ENCODE measurements at regions not wholly inside any gene's neighbourhood (a gene's known extent, or its start where the extent isn't known, plus 50 kb on each side); places are given as distances from the start of the nearest gene placed in this dataset.

DNA sequence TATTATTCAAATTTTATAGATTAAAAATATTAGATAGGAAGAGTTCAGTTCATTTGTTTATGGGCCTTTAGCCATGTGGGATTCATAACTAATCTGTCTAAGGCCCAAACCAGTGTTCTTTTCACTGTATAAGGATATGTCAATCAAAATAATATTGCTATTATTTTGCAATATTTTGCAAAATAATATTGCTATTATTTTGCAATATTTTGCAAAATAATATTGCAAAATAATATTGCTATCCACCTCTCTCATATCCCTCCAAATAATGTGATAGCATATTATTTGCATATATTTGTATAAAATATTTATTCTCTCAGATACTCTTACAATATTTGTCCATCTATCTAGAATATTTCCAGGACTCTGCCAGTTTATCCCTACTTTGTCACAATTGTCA lies 595.3 kb upstream of the PTCHD4 start:
- H3K9me3 ChIP-seq (ENCODE audit: insufficient read depth, low read depth), result 0 out of 2 replicates have a peak, but pooled peaks cover 2% of the 10 kb centered on the region
- no peak for TF ChIP-seq EZH2 (IDR thresholded peaks at IDR 0.05; ENCODE audit: low read depth)
- TF ChIP-seq, protein P1, sequence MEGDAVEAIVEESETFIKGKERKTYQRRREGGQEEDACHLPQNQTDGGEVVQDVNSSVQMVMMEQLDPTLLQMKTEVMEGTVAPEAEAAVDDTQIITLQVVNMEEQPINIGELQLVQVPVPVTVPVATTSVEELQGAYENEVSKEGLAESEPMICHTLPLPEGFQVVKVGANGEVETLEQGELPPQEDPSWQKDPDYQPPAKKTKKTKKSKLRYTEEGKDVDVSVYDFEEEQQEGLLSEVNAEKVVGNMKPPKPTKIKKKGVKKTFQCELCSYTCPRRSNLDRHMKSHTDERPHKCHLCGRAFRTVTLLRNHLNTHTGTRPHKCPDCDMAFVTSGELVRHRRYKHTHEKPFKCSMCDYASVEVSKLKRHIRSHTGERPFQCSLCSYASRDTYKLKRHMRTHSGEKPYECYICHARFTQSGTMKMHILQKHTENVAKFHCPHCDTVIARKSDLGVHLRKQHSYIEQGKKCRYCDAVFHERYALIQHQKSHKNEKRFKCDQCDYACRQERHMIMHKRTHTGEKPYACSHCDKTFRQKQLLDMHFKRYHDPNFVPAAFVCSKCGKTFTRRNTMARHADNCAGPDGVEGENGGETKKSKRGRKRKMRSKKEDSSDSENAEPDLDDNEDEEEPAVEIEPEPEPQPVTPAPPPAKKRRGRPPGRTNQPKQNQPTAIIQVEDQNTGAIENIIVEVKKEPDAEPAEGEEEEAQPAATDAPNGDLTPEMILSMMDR (conservative IDR thresholded peaks at IDR 0.05), result no peak
- no peaks in the 10 kb centered on the region for H3K27me3 ChIP-seq (ENCODE audit: insufficient read depth, low read depth)
- H3K36me3 ChIP-seq (ENCODE audit: low read depth), result no peaks in the 10 kb centered on the region
- BruUV-seq (replicated peaks), result no TSS peak
- ChIA-PET CTCF (no interaction called here), POLR2A (ENCODE audit: unreplicated experiment) (no interaction called here)
- intact Hi-C loops (cut with micrococcal nuclease; ENCODE audit: unreplicated experiment), result no loop called here
- H2AFZ ChIP-seq, result no peak overlapping the region
- no peaks in the 10 kb centered on the region for H4K20me1 ChIP-seq (ENCODE audit: insufficient read depth)
- H3K4me2 ChIP-seq, result no peak overlapping the region
- H3F3A ChIP-seq (ENCODE audit: insufficient read depth, low read depth), result no peaks in the 10 kb centered on the region
- no peak for DNase-seq
- no peak overlapping the region for H3K4me3 ChIP-seq
- no peaks in the 10 kb centered on the region for H3K79me2 ChIP-seq (ENCODE audit: low read depth)
- no peaks in the 10 kb centered on the region for H3K4me1 ChIP-seq (replicated peaks; ENCODE audit: insufficient read depth)
- no peak overlapping the region for H3K27ac ChIP-seq
- H3K9me2 ChIP-seq (ENCODE audit: insufficient read depth), result no peaks in the 10 kb centered on the region

DNA sequence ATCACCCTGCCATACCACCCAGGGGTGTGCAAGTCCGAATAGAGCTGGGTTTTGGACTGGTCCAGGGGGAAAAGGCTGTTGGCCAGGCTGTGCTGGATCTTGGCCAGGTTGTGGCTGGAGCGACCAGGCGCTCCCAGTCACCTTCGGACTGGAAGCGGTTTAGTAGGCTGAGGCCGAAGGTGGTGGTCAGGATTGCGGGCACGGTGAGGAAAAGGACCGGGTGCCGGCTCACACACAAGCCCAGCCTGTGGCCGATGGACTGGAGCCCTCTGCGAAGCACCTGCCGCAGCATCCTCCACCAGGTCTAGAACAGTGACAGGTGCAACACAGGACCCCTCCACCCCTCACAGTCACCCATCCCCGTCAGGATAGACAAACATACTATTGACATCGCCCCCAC lies 590.6 kb upstream of the PTCHD4 start:
- DNase-seq, result no peak
- no peak for TF ChIP-seq EZH2 (IDR thresholded peaks at IDR 0.05; ENCODE audit: low read depth)
- TF ChIP-seq, protein P1 (conservative IDR thresholded peaks at IDR 0.05), result no peak
- Histone ChIP-seq H3F3A (ENCODE audit: insufficient read depth, low read depth) (no peaks in the 10 kb centered on the region), H3K36me3 (ENCODE audit: low read depth) (no peaks in the 10 kb centered on the region), H3K9me2 (ENCODE audit: insufficient read depth) (no peaks in the 10 kb centered on the region), H3K27ac (no peak overlapping the region), H2AFZ (no peak overlapping the region), H3K4me1 (replicated peaks; ENCODE audit: insufficient read depth) (no peaks in the 10 kb centered on the region), H3K9me3 (ENCODE audit: insufficient read depth, low read depth) (no peaks in the 10 kb centered on the region; the same call in 1 of the 2 replicates), H3K4me2 (no peak overlapping the region), H3K79me2 (ENCODE audit: low read depth) (no peaks in the 10 kb centered on the region), H4K20me1 (ENCODE audit: insufficient read depth) (no peaks in the 10 kb centered on the region), H3K4me3 (no peak overlapping the region), H3K27me3 (ENCODE audit: insufficient read depth, low read depth) (no peaks in the 10 kb centered on the region)
- POLR2A ChIA-PET (ENCODE audit: unreplicated experiment), result no interaction called here
- intact Hi-C loops (cut with micrococcal nuclease; ENCODE audit: unreplicated experiment), result no loop called here
- no TSS peak for BruUV-seq (replicated peaks)
- CTCF ChIA-PET, result no interaction called here

- H3K27me3 ChIP-seq (ENCODE audit: insufficient read depth, low read depth), result no peaks in the 10 kb centered on the region
- H3K4me3 ChIP-seq, result no peak overlapping the region
- H3K79me2 ChIP-seq (ENCODE audit: low read depth), result no peaks in the 10 kb centered on the region
- no peaks in the 10 kb centered on the region; the same call in 1 of the 2 replicates for H3K9me2 ChIP-seq (ENCODE audit: insufficient read depth)
- no peak overlapping the region for H2AFZ ChIP-seq
- no peaks in the 10 kb centered on the region; the same call in 1 of the 2 replicates for H3K9me3 ChIP-seq (ENCODE audit: insufficient read depth, low read depth)
- H3F3A ChIP-seq (ENCODE audit: insufficient read depth, low read depth), result no peaks in the 10 kb centered on the region
- BruUV-seq (replicated peaks), result no TSS peak
- H3K27ac ChIP-seq, result no peak overlapping the region
- H4K20me1 ChIP-seq (ENCODE audit: insufficient read depth), result no peaks in the 10 kb centered on the region
- intact Hi-C loops (cut with micrococcal nuclease; ENCODE audit: unreplicated experiment), result no loop called here
- no peak for DNase-seq
- no peak overlapping the region for H3K4me2 ChIP-seq
- TF ChIP-seq, protein P1 (conservative IDR thresholded peaks at IDR 0.05), result no peak
- no peak for TF ChIP-seq EZH2 (IDR thresholded peaks at IDR 0.05; ENCODE audit: low read depth)
- ChIA-PET POLR2A (ENCODE audit: unreplicated experiment) (no interaction called here), CTCF (no interaction called here)
- H3K36me3 ChIP-seq (ENCODE audit: low read depth), result no peaks in the 10 kb centered on the region
- no peaks in the 10 kb centered on the region for H3K4me1 ChIP-seq (replicated peaks; ENCODE audit: insufficient read depth)
Measured at GRCh38 chr6:48695872-48696271, 584.9 kb upstream of the PTCHD4 start.

Measured in PC-9 (cell line).